Panc1 (cell line): ENCODE measurements at regions not wholly inside any gene's neighbourhood (a gene's known extent, or its start where the extent isn't known, plus 50 kb on each side); places are given as distances from the start of the nearest gene placed in this dataset.

ENCODE experiments used
- ATAC-seq: fragments of 200-7000 bp; cut with Tn5 transposase; 2 replicates; pipeline ENCODE4 v1.9.1; 2020; ENCODE audit warnings: mild to moderate bottlenecking, moderate library complexity
- BruUV-seq: library from RNA; stranded (reverse); fragments of 400-500 nt; replicated peaks from 2 replicates; lab custom pipeline; 2021; lab: Mats Ljungman, UMichigan
- CTCF ChIA-PET: fragments of 300-600 bp; sonication (Branson Sonifier 250); formaldehyde crosslinking; loops from one replicate; lab custom pipeline; 2022; ENCODE audit warnings: antibody characterized with exemption; lab: Charles Lee
- POLR2A ChIA-PET: fragments of 300-600 bp; sonication (Branson Sonifier 250); formaldehyde crosslinking; loops from one replicate; lab custom pipeline; 2022; ENCODE audit warnings: antibody characterized with exemption; lab: Charles Lee
- DNase-seq: peaks from one replicate; pipeline ENCODE4 v3.0.0-alpha.2; 2010; ENCODE audit warnings: low read depth, low spot score
- H3K27ac ChIP-seq: 2 replicates; pipeline ENCODE4 v1.5.1; 2011; ENCODE audit warnings: mild to moderate bottlenecking, low read length, inconsistent platforms
- H3K27me3 ChIP-seq: fragments of 200-500 bp; sonication (Bioruptor generic); 2 replicates; pipeline ENCODE4 v1.6.0; 2014; ENCODE audit warnings: low read length, inconsistent platforms; ENCODE audit not compliant: control insufficient read depth, insufficient read depth
- H3K36me3 ChIP-seq: fragments of 200-500 bp; sonication (Bioruptor generic); 2 replicates; pipeline ENCODE4 v1.5.1; 2014; ENCODE audit warnings: inconsistent platforms, mild to moderate bottlenecking, low read length, moderate library complexity; ENCODE audit not compliant: control insufficient read depth, insufficient read depth
- H3K4me1 ChIP-seq: 2 replicates; pipeline ENCODE4 v1.5.1; 2011; ENCODE audit warnings: inconsistent platforms, mild to moderate bottlenecking, low read length, moderate library complexity; ENCODE audit not compliant: control insufficient read depth, insufficient read depth
- H3K4me3 ChIP-seq, 2 experiments: 2 replicates each; pipeline ENCODE4 v1.5.1; 2011 to 2012; ENCODE audit warnings: low read depth in 2 of 2, low read length in 2 of 2, mild to moderate bottlenecking in 2 of 2, inconsistent platforms in 1 of 2, moderate library complexity in 1 of 2
- H3K9me3 ChIP-seq: fragments of 200-500 bp; sonication (Bioruptor generic); 2 replicates; pipeline ENCODE4 v1.5.1; 2014; ENCODE audit warnings: low read depth, mild to moderate bottlenecking, inconsistent platforms, low read length, moderate library complexity; ENCODE audit not compliant: control insufficient read depth, insufficient read depth
- CTCF ChIP-seq: fragments of 450-650 bp; IDR thresholded peaks from 2 replicates; pipeline ENCODE4 v1.5.1; 2017; ENCODE audit warnings: mild to moderate bottlenecking
- POLR2AphosphoS5 ChIP-seq: IDR thresholded peaks from 2 replicates; pipeline ENCODE4 v1.6.1; 2012; ENCODE audit warnings: mild to moderate bottlenecking, low read depth, low read length, moderate library complexity
- REST ChIP-seq, 2 experiments: IDR thresholded peaks; 2 replicates each; pipeline ENCODE4 v1.6.1; 2011 to 2012; ENCODE audit warnings: low read depth in 2 of 2, control low read depth in 1 of 2, low read length in 1 of 2, mild to moderate bottlenecking in 1 of 2, moderate library complexity in 1 of 2; ENCODE audit not compliant: insufficient read depth in 1 of 2
- SIN3A ChIP-seq: IDR thresholded peaks from 2 replicates; pipeline ENCODE4 v1.6.1; 2012; ENCODE audit warnings: low read depth, mild to moderate bottlenecking, low read length, moderate library complexity, borderline replicate concordance; ENCODE audit not compliant: insufficient read depth
- TCF7L2 ChIP-seq: IDR thresholded peaks from 2 replicates; pipeline ENCODE4 v1.6.1; 2011; ENCODE audit warnings: mild to moderate bottlenecking, low read depth, low read length, inconsistent platforms
- in situ Hi-C: cut with HindIII; loops from 2 replicates; pipeline ENCODE4 v1.10.0; 2016; ENCODE audit warnings: low sequenced_read_pairs, low pct_unique_long_range_greater_than_20kb
- intact Hi-C: fragments of 100-400 bp; cut with micrococcal nuclease; formaldehyde crosslinking; loops from one replicate; pipeline ENCODE4 v1.10.0; 2022; ENCODE audit not compliant: unreplicated experiment

DNA sequence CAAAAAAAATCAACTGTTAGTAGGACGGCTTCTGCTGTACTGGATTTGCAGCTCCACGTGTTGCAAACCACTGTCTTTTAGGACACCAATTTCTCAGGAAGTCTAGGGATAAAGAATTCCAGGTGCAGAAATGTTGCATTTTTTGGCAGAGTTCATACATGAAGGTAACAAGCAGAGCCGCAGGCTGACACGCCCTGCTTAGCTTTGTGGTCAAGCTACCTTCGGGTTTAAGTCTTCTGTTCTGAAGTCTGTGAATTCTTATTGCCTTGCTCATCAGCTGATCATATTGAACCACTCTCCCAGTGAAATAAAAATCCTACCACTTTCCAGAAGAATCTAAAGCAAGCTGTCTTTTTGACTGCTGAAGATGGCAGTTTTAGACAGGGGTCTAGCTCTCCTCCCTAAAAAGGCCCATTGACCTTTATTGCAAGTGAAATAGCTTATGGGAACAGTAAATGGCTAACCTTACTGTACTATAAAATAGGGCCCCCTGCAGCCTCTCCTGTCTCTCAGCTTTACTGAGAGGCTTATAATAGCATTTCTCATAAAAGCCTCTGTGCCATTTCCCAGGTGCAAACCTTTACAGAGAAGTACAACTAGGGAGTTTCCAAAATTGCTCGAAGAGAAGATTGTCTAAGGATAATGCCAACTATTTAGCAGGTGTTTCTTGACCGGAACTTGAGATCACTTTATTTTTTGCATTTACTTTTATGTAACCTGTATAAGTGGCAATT lies 262.2 kb upstream of the IL12A start:
- Histone ChIP-seq H3K9me3 (no peaks in the 10 kb centered on the region), H3K27ac (no peak overlapping the region; the same call in 1 of the 2 replicates), H3K4me3 (no peak overlapping the region), H3K4me1 (peaks cover 4% of the 10 kb centered on the region), H3K27me3 (no peaks in the 10 kb centered on the region), H3K36me3 (no peaks in the 10 kb centered on the region)
- no peak; the same call in 1 of the 2 replicates for ATAC-seq
- ChIA-PET CTCF (interaction anchor here (0.6 kb wide), 1 partner anchor 76 kb away, joined by 3 read pairs; no protein-coding TSS in a partner anchor), POLR2A (no interaction called here)
- no peak for DNase-seq
- no peak for TF ChIP-seq CTCF
- in situ Hi-C loops, result no loop called here
- no TSS peak for BruUV-seq
- intact Hi-C loops, result no loop called here

- POLR2A ChIA-PET, result no interaction called here
These were observed 261.1 kb upstream of the IL12A start for GRCh38 chr3:159727506-159727905.

GRCh38 chr3:159731254-159731653 lies 257.4 kb upstream of the IL12A start:
- H3K36me3 ChIP-seq, result no peaks in the 10 kb centered on the region
- BruUV-seq, result no TSS peak
- H3K27me3 ChIP-seq, result no peaks in the 10 kb centered on the region
- H3K27ac ChIP-seq, result peak overlapping the region; percentile 17; the same call in 1 of the 2 replicates
- TF ChIP-seq REST (IDR thresholded peaks at IDR 0.05; ENCODE audit: insufficient read depth in 1 of 2, low read depth in 2 of 2, low read length in 1 of 2) (no peak), SIN3A (no peak), POLR2AphosphoS5 (no peak), CTCF (no peak), TCF7L2 (no peak)
- POLR2A ChIA-PET, result no interaction called here
- no peak for ATAC-seq
- no peaks in the 10 kb centered on the region for H3K9me3 ChIP-seq
- peaks cover 23% of the 10 kb centered on the region for H3K4me1 ChIP-seq
- no peak overlapping the region for H3K4me3 ChIP-seq
- DNase-seq, result no peak
- CTCF ChIA-PET, result no interaction called here
- in situ Hi-C loops (no loop called here), intact Hi-C loops (no loop called here)

More at GRCh38 chr3:159727506-159727905, 261.1 kb upstream of the IL12A start:
- Histone ChIP-seq H3K4me3 (no peak overlapping the region), H3K27ac (peak overlapping the region; percentile 13; the same call in 1 of the 2 replicates), H3K36me3 (no peaks in the 10 kb centered on the region), H3K4me1 (peaks cover 12% of the 10 kb centered on the region), H3K9me3 (no peaks in the 10 kb centered on the region), H3K27me3 (no peaks in the 10 kb centered on the region)
- in situ Hi-C loops (no loop called here), intact Hi-C loops (no loop called here)
- BruUV-seq, result no TSS peak
- no peak for TF ChIP-seq TCF7L2
- ATAC-seq (no peak), DNase-seq (no peak)
- CTCF ChIA-PET, result no interaction called here
